Ascending aorta (tissue), 2 donors: ENCODE measurements at regions not wholly inside any gene's neighbourhood (a gene's known extent, or its start where the extent isn't known, plus 50 kb on each side); places are given as distances from the start of the nearest gene placed in this dataset.
"Not testable (repeated sequence)": the region's sequence is repeated elsewhere in the genome, so short reads cannot be mapped to it uniquely, and the experiment has no call there.

Experiments used
- DNase-seq, 2 donors: peaks; one replicate each; pipeline ENCODE4 v3.0.0-alpha.2; 2019; ENCODE audit warnings: low spot score in 2 of 2
- H3K27ac ChIP-seq, 2 donors: fragments of 200-600 bp; sonication (generic); one replicate each; pipeline ENCODE4 v1.5.1; 2016 to 2017; ENCODE audit warnings: mild to moderate bottlenecking in 1 of 2
- H3K27me3 ChIP-seq: fragments of 200-600 bp; sonication (generic); one replicate; pipeline ENCODE4 v1.5.1; 2017
- H3K36me3 ChIP-seq, 2 donors: fragments of 200-600 bp; sonication (generic); one replicate each; pipeline ENCODE4 v1.5.1; 2016
- H3K4me1 ChIP-seq, 2 donors: fragments of 200-600 bp; sonication (generic); one replicate each; pipeline ENCODE4 v1.5.1; 2016 to 2017; ENCODE audit warnings: mild to moderate bottlenecking in 1 of 2
- H3K4me3 ChIP-seq, 2 donors: fragments of 200-600 bp; sonication (generic); one replicate each; pipeline ENCODE4 v1.5.1; 2016 to 2017; ENCODE audit warnings: mild to moderate bottlenecking in 1 of 2
- H3K9me3 ChIP-seq, 2 donors: fragments of 200-600 bp; sonication (generic); one replicate each; pipeline ENCODE4 v1.5.1; 2016
- CTCF ChIP-seq, 3 experiments: fragments of 200-600 bp in 2 of 3; fragments of 450-650 bp in 1 of 3; sonication (generic) in 2 of 3; IDR thresholded peaks; one replicate each; pipeline ENCODE4 v1.5.1; 2016 to 2019; ENCODE audit warnings: antibody characterized with exemption in 3 of 3, mild to moderate bottlenecking in 1 of 3, moderate library complexity in 1 of 3
- intact Hi-C: fragments of 100-400 bp; cut with DNase I; formaldehyde crosslinking; loops from one replicate; pipeline ENCODE4 v1.15.1; 2023

DNA sequence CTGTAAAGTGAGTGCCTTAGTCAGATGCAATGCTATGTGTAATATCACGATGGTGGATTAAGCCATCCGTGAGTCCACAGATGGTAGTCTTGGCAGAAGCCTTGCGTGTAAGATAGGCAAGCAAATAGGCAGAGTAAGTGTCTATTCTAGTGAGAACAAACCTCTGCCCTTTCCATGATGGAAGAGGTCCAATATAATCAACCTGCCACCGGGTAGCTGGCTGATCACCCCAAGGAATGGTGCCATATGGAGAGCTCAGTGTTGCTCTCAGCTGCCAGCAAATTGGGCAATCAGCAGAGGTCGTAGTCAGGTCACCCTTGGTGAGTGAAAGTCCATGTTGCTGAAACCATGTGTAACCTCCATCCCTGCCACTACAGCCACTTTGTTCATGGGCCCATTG, 371.2 kb upstream of the LRFN5 start:
- no peaks in the 10 kb centered on the region for H3K9me3 ChIP-seq
- no peak overlapping the region for H3K4me3 ChIP-seq
- no peaks in the 10 kb centered on the region for H3K4me1 ChIP-seq
- no peak for TF ChIP-seq CTCF (IDR thresholded peaks at IDR 0.05)
- H3K27me3 ChIP-seq: no peaks in the 10 kb centered on the region
- intact Hi-C loops: no loop called here
- no peaks in the 10 kb centered on the region for H3K36me3 ChIP-seq
- DNase-seq: no peak
- no peak overlapping the region for H3K27ac ChIP-seq

DNA sequence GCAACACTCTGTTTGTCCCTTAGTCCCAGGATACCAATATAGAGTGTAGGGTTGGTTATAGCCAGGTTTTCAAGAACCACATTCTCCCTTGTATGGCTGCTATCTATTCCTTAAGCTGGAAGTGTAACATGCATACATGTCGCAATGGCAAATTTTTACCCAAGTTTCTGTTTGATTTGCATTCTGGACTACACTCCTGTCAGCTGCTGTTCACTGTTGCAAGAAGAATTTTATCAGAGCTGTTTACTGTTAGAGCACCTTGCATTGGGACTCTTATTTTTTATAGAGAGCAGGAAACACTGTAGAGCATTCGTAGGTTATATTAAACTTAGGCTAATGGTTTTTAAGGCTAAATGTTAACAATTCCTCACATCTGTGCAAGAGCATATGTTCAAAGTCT, 376.0 kb upstream of the LRFN5 start:
- H3K4me3 ChIP-seq: no peak overlapping the region
- H3K4me1 ChIP-seq: no peaks in the 10 kb centered on the region
- TF ChIP-seq CTCF (IDR thresholded peaks at IDR 0.05): no peak
- H3K36me3 ChIP-seq: no peaks in the 10 kb centered on the region
- no peaks in the 10 kb centered on the region for H3K9me3 ChIP-seq
- DNase-seq: no peak
- no peaks in the 10 kb centered on the region for H3K27me3 ChIP-seq
- no peak overlapping the region for H3K27ac ChIP-seq
- intact Hi-C loops: no loop called here

DNA sequence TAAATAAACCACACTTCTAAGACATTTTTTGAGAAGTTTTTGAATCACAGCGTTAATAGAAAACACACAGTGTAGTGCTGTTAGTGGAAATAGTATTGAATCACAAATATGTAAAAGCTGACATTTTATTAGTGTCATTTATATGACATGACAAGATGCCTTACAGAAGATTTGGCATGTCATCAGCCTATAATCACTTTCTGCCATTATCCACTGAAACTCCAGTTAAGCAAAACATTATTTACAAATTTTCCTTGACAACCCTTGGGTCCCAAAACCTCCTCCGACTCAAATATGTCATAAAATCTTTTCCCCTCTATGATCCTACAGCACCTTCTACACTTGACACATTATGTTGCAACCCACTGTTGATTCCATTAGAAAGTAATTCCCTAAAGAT, 376.9 kb upstream of the LRFN5 start:
- no peak for DNase-seq
- Histone ChIP-seq H3K36me3 (no peaks in the 10 kb centered on the region), H3K4me1 (no peaks in the 10 kb centered on the region), H3K27ac (no peak overlapping the region), H3K27me3 (no peaks in the 10 kb centered on the region), H3K9me3 (no peaks in the 10 kb centered on the region), H3K4me3 (no peak overlapping the region)
- TF ChIP-seq CTCF (IDR thresholded peaks at IDR 0.05): no peak
- intact Hi-C loops: no loop called here

DNA sequence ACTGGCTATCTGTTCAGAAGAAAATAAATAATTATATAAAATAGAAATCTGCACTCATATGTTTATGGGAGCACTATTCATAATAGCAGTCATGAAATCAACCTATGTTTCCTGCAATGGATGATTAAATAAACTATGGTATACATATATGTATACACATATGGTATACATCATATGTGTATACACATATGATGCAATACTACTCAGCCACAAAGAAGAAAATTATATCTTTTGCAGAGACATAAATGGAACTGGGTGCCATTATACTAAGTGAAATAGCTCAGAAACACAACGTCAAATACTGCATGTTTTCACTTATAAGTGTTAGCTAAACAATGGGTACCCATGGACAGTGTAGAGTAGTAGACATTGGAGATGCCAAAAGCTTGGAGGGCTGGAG, 381.2 kb upstream of the LRFN5 start:
- Histone ChIP-seq H3K4me1 (no peaks in the 10 kb centered on the region), H3K27ac (no peak overlapping the region), H3K9me3 (no peaks in the 10 kb centered on the region), H3K4me3 (no peak overlapping the region), H3K27me3 (no peaks in the 10 kb centered on the region), H3K36me3 (no peaks in the 10 kb centered on the region)
- no peak for DNase-seq
- no peak for TF ChIP-seq CTCF (IDR thresholded peaks at IDR 0.05)
- intact Hi-C loops: no loop called here

GRCh38 chr14:41222581-41222980, 384.1 kb upstream of the LRFN5 start:
- TF ChIP-seq CTCF (IDR thresholded peaks at IDR 0.05): no peak

DNA sequence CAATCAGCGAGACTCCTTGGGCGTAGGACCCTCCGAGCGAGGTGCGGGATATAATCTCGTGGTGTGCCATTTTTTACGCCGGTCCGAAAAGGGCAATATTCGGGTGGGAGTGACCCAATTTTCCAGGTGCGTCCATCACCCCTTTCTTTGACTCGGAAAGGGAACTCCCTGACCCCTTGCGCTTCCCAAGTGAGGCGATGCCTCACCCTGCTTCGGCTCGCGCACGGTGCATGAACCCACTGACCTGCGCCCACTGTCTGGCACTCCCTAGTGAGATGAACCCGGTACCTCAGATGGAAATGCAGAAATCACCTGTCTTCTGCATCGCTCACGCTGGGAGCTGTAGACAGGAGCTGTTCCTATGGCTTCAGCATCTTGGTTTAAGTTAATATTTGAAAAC, 391.7 kb upstream of the LRFN5 start:
- H3K4me3 ChIP-seq, H3K27ac ChIP-seq, H3K36me3 ChIP-seq, H3K4me1 ChIP-seq, H3K9me3 ChIP-seq, intact Hi-C loops, DNase-seq, H3K27me3 ChIP-seq: not testable (repeated sequence)

More at GRCh38 chr14:41222581-41222980, 384.1 kb upstream of the LRFN5 start:
- intact Hi-C loops: no loop called here
- DNase-seq: no peak
- Histone ChIP-seq H3K27ac (no peak overlapping the region), H3K36me3 (no peaks in the 10 kb centered on the region), H3K27me3 (no peaks in the 10 kb centered on the region), H3K4me1 (no peaks in the 10 kb centered on the region), H3K4me3 (no peak overlapping the region), H3K9me3 (no peaks in the 10 kb centered on the region)
